ENCODE measurements at regions not wholly inside any gene's neighbourhood (a gene's known extent, or its start where the extent isn't known, plus 50 kb on each side); places are given as distances from the start of the nearest gene placed in this dataset.

- H3K36me3 ChIP-seq (ENCODE audit: control insufficient read depth in 1 of 2, insufficient read depth in 2 of 2, low read length in 2 of 2), result no peaks in the 10 kb centered on the region
- no peak for ATAC-seq
- H3K4me1 ChIP-seq (ENCODE audit: control insufficient read depth in 1 of 2, insufficient read depth in 2 of 2, low read length in 2 of 2), result no peaks in the 10 kb centered on the region
- TF ChIP-seq YY1 (IDR thresholded peaks at IDR 0.05; ENCODE audit: extremely low read depth, insufficient replicate concordance, low read depth, low read length) (no peak), TCF7L2 (IDR thresholded peaks at IDR 0.05; ENCODE audit: borderline replicate concordance, extremely low read depth, insufficient read depth, insufficient read length) (no peak), MAX (IDR thresholded peaks at IDR 0.05) (no peak), CBX3 (IDR thresholded peaks at IDR 0.05; ENCODE audit: low read depth) (no peak), SP1 (IDR thresholded peaks at IDR 0.05; ENCODE audit: low read depth) (no peak)
- no peaks in the 10 kb centered on the region for H3K9me2 ChIP-seq (ENCODE audit: insufficient read depth)
- H3K27ac ChIP-seq (ENCODE audit: low read depth, low read length), result no peak overlapping the region
- no peak overlapping the region for H3K9ac ChIP-seq (ENCODE audit: low read length)
- intact Hi-C loops (cut with micrococcal nuclease), result no loop called here
- RAD21 ChIA-PET (ENCODE audit: low non-redundant PET in 1 of 2, low total read pairs in 2 of 2, uncharacterized antibody in 2 of 2, unreplicated experiment in 2 of 2), result no interaction called here
- POLR2A ChIA-PET, result interaction anchor here (0.6 kb wide), 1 partner anchor 17 kb away, joined by 3 read pairs; no protein-coding TSS in a partner anchor
- no peak overlapping the region for H3K4me2 ChIP-seq (ENCODE audit: low read length)
- no TSS peak for BruUV-seq (replicated peaks)
- no peaks in the 10 kb centered on the region for H4K20me1 ChIP-seq (ENCODE audit: insufficient read depth)
- DNase-seq (ENCODE audit: low read depth, low spot score), result no peak
- no peak overlapping the region for H2AFZ ChIP-seq (ENCODE audit: low read depth, low read length, poor library complexity, severe bottlenecking)
- CTCF ChIA-PET, result no interaction called here
- H3K27me3 ChIP-seq (ENCODE audit: insufficient read depth, low read length), result peaks cover 30% of the 10 kb centered on the region
- H3K4me3 ChIP-seq (replicated peaks in 1 of 2; ENCODE audit: low read depth in 1 of 2, low read length in 2 of 2), result no peak overlapping the region
- H3K9me3 ChIP-seq (ENCODE audit: control insufficient read depth in 1 of 2, insufficient read depth in 1 of 2, low read depth in 1 of 2, low read length in 2 of 2), result peaks cover 0 to 9% of the 10 kb centered on the region in 2 experiments; a peak in 1 of 4 replicates
- H3K79me2 ChIP-seq (ENCODE audit: insufficient read depth, low read length), result no peaks in the 10 kb centered on the region
Measured at GRCh38 chr11:113596658-113597057, 109.5 kb downstream of the TMPRSS5 start.

GRCh38 chr11:113595810-113596594 is 110.1 kb downstream of the TMPRSS5 start:
- RAD21 ChIA-PET (ENCODE audit: low non-redundant PET in 1 of 2, low total read pairs in 2 of 2, uncharacterized antibody in 2 of 2, unreplicated experiment in 2 of 2), result no interaction called here
- H3K27me3 ChIP-seq (ENCODE audit: insufficient read depth, low read length), result peaks cover 28% of the 10 kb centered on the region
- no TSS peak for BruUV-seq (replicated peaks)

More at GRCh38 chr11:113595810-113596594, 110.1 kb downstream of the TMPRSS5 start:
- H3K9me3 ChIP-seq (ENCODE audit: control insufficient read depth in 1 of 2, insufficient read depth in 1 of 2, low read depth in 1 of 2, low read length in 2 of 2), result peaks cover 0 to 9% of the 10 kb centered on the region in 2 experiments; a peak in 1 of 4 replicates
- ATAC-seq (no peak), DNase-seq (ENCODE audit: low read depth, low spot score) (no peak)
- no peaks in the 10 kb centered on the region for H3K9me2 ChIP-seq (ENCODE audit: insufficient read depth)
- no peak overlapping the region for H3K4me2 ChIP-seq (ENCODE audit: low read length)
- no peak overlapping the region for H2AFZ ChIP-seq (ENCODE audit: low read depth, low read length, poor library complexity, severe bottlenecking)
- no peaks in the 10 kb centered on the region for H3K4me1 ChIP-seq (ENCODE audit: control insufficient read depth in 1 of 2, insufficient read depth in 2 of 2, low read length in 2 of 2)
- H3K36me3 ChIP-seq (ENCODE audit: control insufficient read depth in 1 of 2, insufficient read depth in 2 of 2, low read length in 2 of 2), result no peaks in the 10 kb centered on the region
- CTCF ChIA-PET, result no interaction called here
- H3K4me3 ChIP-seq (replicated peaks in 1 of 2; ENCODE audit: low read depth in 1 of 2, low read length in 2 of 2), result no peak overlapping the region
- H3K9ac ChIP-seq (ENCODE audit: low read length), result no peak overlapping the region
- intact Hi-C loops (cut with micrococcal nuclease), result no loop called here
- H3K79me2 ChIP-seq (ENCODE audit: insufficient read depth, low read length), result no peaks in the 10 kb centered on the region
- TF ChIP-seq REST (IDR thresholded peaks at IDR 0.05; ENCODE audit: low read depth) (no peak), CTCF (IDR thresholded peaks at IDR 0.05 in 2 of 3, conservative IDR thresholded peaks at IDR 0.05 in 1 of 3; ENCODE audit: borderline replicate concordance in 1 of 3, insufficient read depth in 1 of 3, low read depth in 2 of 3, low read length in 2 of 3) (no peak), JUND (IDR thresholded peaks at IDR 0.05) (no peak), EZH2 (IDR thresholded peaks at IDR 0.05) (no peak)
- POLR2A ChIA-PET, result interaction anchor here (0.6 kb wide), 1 partner anchor 16 kb away, joined by 3 read pairs; no protein-coding TSS in a partner anchor
- H3K27ac ChIP-seq (ENCODE audit: low read depth, low read length), result no peak overlapping the region
- H4K20me1 ChIP-seq (ENCODE audit: insufficient read depth), result no peaks in the 10 kb centered on the region

Data from HCT116 (cell line).